Stimulated activated CD4-positive, alpha-beta T cell treated with anti-CD3 and anti-CD28 coated beads, Interleukin-4, amount 100 ng/mL, for 4 hours (primary cell): ENCODE measurements at regions not wholly inside any gene's neighbourhood (a gene's known extent, or its start where the extent isn't known, plus 50 kb on each side); places are given as distances from the start of the nearest gene placed in this dataset.

Experiments
- DNase-seq, 2 experiments: peaks; one replicate each; pipeline ENCODE4 v3.0.0-alpha.2; 2020

DNA sequence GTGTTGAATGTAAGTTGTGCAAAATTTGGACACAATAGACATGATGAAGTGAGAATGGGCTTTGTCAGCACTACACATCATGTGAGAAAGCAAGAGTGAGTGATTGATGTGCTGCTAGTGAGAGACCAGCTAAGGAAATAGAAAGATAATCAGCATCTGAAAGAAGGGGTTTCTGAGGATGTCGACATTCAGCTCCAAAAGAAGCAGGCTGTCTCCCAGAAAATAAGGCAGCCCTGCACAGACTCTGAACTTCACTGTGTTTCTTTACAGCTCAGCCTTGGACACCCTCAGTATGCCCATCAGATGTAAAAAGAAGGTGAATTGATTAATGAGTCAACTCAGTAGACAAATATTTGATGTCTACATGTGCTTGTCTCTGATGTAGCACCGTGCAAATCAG lies 80.8 kb upstream of the ADCY2 start:
- no peak for DNase-seq

DNA sequence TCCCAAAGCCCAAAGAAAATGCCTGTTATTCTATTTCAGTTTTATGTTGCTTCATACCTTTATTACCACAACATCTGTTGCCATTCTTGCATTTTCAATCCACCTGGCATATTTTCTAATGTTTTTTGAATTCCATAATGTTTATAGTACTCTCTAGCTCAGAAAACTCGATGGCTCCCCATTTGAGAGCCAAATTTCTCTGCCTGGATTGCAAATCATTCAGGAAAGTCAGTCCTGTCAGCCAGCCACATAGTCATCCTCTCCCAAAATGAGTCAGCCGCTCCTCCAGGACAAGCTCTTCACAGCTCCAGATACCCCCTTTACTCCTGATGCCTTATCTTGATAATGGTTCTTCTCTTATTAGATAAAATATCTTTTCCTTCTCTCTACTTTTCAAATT lies 78.2 kb upstream of the ADCY2 start:
- DNase-seq, result no peak

DNA sequence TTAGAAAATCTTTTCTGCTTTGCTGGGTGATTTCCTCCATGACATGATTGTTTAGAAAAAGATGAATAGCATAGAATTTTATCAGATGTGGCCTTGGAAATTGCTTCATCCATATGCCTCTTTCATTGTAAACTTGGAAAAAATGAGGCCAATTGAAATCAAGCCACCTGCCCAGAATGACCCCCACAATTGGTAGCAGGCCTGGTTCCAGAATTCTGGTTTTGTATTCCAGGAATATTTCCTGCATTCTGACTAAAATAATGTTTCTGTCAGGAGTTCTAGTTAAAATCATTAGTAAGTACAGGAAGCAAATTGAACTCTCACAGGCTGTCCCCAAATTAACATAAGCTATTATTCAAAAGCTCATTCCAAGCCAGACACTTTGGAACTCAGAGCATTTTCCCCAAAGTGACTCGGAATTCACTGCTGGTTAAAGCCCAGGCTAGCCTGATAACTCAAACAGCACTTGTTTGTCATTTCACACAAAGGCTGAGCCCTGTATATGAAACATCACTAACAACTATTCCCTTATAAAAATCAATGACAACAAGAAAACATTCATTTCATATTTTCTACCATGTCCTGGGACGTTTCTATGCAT lies 75.1 kb upstream of the ADCY2 start:
- no peak for DNase-seq

DNA sequence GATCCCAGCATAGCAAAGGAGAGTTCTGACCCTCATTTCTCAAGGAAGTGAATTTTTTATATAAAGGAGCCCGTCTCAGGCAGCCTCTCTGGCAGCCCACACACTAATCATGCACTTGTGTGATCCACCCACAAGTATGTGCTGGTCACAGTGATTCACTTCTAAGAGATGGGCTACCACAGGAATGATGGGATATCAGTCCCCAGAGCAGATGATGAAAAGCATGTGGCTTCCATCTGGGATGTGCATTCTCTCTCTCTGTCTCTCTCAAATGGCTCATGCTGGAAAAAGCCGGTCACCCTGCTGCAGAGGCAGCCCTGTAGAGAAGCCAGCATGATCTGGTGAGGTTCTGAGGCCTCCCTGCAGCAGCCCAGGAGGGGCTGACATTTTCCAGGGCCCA lies 74.2 kb upstream of the ADCY2 start:
- DNase-seq, result no peak

DNA sequence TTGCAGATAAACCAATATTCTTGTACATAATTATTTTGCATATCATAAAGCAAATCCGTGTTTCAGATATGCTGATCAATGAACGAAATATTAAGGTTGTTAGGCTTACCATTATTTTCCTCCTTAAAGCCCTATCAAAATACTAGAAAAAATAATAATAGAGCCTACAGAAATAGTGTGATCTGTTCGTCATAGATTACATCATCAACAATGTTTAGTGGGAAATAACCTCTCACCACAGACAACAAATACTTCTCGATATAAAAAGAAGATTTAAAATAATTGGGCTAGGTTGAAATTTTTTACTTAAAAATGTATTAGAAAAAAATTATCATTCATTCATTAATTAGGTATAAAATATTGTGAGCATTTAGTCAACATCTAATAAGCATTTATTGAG lies 71.0 kb upstream of the ADCY2 start:
- no peak for DNase-seq

DNA sequence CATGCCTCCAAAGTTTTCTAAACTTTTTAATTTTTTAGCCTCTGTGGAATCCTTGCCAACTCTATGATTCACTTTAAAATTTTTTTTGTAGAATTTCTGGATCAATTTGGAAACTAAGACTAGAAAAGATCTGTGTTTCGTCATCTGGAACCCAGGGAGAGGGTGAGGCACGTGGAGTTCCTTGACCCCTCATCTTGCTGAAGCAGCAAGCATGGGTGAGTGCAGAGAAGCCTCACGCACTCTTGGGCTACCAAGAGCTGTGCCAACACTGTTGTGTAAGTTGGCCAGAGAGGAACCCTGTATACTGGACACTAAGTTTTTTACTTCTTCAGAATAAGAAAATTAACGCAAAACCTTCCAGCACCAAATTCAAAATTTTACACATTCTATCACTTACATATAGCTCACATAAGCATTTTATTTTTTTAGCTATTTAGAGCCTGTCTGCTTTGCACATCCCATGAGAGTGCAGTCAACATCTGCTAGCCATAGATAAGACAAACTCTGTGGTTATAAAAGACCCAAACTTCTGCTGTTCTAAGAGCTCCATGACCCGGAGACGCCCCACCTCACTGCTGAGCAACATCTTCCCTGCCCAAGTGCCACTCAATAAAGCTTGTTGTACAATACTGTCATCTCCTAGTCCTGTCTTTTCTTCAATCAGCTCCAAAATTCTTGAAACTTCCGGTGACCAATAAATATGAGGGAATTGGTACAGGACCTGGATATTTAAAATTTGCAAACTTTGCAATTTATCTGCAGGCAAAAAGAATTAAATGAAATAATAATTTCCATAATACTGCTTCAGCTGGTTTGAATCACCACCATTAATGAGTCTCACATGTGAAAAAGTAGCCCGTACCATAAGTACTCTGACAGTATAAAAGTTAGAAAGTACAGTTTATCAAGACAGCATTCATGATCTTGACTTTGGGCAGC lies 69.7 kb upstream of the ADCY2 start:
- no peak for DNase-seq

DNA sequence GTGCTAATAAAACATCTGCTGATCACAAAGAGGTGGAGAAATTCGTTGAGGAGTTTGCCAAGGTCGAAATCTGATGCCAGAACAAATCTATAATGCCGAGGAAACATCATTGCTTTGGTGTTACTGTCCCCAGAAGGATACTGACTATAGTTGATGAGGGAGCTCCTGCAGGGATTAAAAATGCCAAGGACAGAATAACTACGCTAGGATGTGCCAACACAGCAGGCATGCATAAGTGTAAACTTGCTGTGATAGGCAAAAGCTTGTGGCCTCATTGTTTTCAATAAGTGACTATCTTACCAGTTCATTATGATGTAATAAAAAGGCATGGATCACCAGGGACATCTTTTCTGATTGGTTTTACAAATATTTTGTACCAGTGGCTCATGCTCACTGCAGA lies 66.8 kb upstream of the ADCY2 start:
- DNase-seq, result no peak

DNA sequence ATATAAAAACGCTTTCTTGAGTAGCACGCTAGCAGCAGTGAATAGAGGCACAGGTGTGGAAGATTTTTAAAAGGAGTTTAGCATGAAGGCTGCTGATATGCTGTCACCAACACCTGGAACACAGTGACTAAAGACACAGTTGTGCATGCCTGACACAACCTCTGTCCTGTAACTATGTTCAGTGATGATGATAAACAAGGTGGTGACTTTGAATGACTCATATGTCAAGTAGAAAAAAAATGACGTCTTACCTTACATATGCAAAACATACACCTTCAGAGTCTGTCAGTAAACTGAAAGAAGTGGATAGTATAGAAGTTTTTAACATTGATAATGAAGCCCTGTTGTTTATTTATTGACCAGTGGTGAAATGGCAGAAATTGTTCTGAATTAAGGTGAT lies 66.2 kb upstream of the ADCY2 start:
- DNase-seq, result no peak

DNA sequence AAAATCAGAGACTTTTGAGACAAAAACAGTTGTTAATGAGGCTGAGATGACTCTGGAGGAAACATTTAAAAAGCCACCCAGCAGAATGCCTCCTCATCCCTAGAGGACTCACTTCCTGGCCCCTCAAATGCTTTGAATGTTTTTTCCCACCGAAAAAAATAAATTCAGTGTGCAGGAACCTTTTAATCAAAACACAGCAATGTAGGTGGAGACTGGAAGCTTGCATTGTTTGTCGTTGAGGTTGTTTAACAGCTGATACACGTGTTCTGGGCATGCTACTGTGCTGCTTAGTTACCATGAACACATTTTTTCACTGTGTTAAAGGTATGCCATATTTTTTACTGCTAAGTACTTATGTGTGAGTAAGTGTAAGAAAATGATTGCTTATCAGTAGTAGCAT lies 65.7 kb upstream of the ADCY2 start:
- DNase-seq, result no peak

DNA sequence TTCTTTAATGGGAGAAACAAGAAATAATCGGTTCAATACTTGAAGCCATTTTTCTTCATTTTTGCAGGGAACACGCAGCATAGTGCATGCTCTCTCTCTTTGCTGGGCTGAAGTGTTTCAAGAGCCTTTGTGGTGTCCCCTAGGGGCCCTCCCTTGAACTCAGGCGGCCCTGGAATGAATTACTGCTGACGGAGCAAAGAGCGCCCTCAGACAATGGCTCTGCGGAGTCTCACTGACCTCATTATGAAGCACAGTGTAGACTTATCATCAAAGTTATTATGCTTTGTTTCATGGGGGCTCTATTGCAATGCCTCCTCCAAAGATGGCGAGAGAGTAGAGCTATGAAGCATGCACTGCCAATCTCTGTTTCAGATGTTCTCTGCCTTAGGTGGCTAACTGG lies 64.8 kb upstream of the ADCY2 start:
- no peak for DNase-seq
